Peyer's patch (tissue), 4 donors: ENCODE measurements at regions not wholly inside any gene's neighbourhood (a gene's known extent, or its start where the extent isn't known, plus 50 kb on each side); places are given as distances from the start of the nearest gene placed in this dataset.
"Not testable (repeated sequence)": the region's sequence is repeated elsewhere in the genome, so short reads cannot be mapped to it uniquely, and the experiment has no call there.

Source experiments
- DNase-seq, 3 donors: peaks; one replicate each; pipeline ENCODE4 v3.0.0-alpha.2; 2017 to 2019
- H3K27ac ChIP-seq, 4 donors: fragments of 200-600 bp; sonication (generic); one replicate each; pipeline ENCODE4 v1.5.1; 2016 to 2019
- H3K27me3 ChIP-seq, 2 donors: fragments of 200-600 bp; sonication (generic); one replicate each; pipeline ENCODE4 v1.5.1; 2019
- H3K36me3 ChIP-seq, 3 donors: fragments of 200-600 bp; sonication (generic); one replicate each; pipeline ENCODE4 v1.5.1; 2016 to 2019
- H3K4me1 ChIP-seq, 4 donors: fragments of 200-600 bp; sonication (generic); one replicate each; pipeline ENCODE4 v1.5.1; 2016 to 2019
- H3K4me3 ChIP-seq, 4 donors: fragments of 200-600 bp; sonication (generic); 1 replicate in 3 of 4; 2 replicates in 1 of 4; pipeline ENCODE4 v1.5.1; 2016 to 2019; ENCODE audit warnings: mild to moderate bottlenecking in 1 of 4
- H3K9me3 ChIP-seq, 4 donors: fragments of 200-600 bp; sonication (generic); one replicate each; pipeline ENCODE4 v1.5.1; 2016 to 2019; ENCODE audit warnings: mild to moderate bottlenecking in 1 of 4
- POLR2A ChIP-seq, 2 donors: fragments of 450-650 bp; IDR thresholded peaks; one replicate each; pipeline ENCODE4 v1.5.1; 2017; ENCODE audit warnings: antibody characterized with exemption in 2 of 2, mild to moderate bottlenecking in 2 of 2, moderate library complexity in 2 of 2
- TF ChIP-seq, protein P1 (sequence below), 6 experiments: fragments of 450-650 bp in 4 of 6; fragments of 200-600 bp in 2 of 6; sonication (generic) in 1 of 6; IDR thresholded peaks; one replicate each; pipeline ENCODE4 v1.5.1; 2017 to 2019; ENCODE audit warnings: antibody characterized with exemption in 6 of 6, mild to moderate bottlenecking in 3 of 6, moderate library complexity in 1 of 6

GRCh38 chr5:89336111-89336510 lies 453.1 kb upstream of the MEF2C start:
- Histone ChIP-seq H3K4me3 (no peak overlapping the region), H3K36me3 (no peaks in the 10 kb centered on the region), H3K27me3 (no peaks in the 10 kb centered on the region), H3K9me3 (no peaks in the 10 kb centered on the region), H3K4me1 (no peaks in the 10 kb centered on the region), H3K27ac (no peak overlapping the region)
- no peak for TF ChIP-seq POLR2A (IDR thresholded peaks at IDR 0.05)
- TF ChIP-seq, protein P1, sequence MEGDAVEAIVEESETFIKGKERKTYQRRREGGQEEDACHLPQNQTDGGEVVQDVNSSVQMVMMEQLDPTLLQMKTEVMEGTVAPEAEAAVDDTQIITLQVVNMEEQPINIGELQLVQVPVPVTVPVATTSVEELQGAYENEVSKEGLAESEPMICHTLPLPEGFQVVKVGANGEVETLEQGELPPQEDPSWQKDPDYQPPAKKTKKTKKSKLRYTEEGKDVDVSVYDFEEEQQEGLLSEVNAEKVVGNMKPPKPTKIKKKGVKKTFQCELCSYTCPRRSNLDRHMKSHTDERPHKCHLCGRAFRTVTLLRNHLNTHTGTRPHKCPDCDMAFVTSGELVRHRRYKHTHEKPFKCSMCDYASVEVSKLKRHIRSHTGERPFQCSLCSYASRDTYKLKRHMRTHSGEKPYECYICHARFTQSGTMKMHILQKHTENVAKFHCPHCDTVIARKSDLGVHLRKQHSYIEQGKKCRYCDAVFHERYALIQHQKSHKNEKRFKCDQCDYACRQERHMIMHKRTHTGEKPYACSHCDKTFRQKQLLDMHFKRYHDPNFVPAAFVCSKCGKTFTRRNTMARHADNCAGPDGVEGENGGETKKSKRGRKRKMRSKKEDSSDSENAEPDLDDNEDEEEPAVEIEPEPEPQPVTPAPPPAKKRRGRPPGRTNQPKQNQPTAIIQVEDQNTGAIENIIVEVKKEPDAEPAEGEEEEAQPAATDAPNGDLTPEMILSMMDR (IDR thresholded peaks at IDR 0.05): no peak
- no peak for DNase-seq

- no peak for DNase-seq
- Histone ChIP-seq H3K36me3 (no peaks in the 10 kb centered on the region), H3K9me3 (no peaks in the 10 kb centered on the region), H3K4me3 (no peak overlapping the region), H3K4me1 (no peaks in the 10 kb centered on the region), H3K27me3 (no peaks in the 10 kb centered on the region), H3K27ac (no peak overlapping the region)
- TF ChIP-seq, protein P1 (IDR thresholded peaks at IDR 0.05): no peak
- no peak for TF ChIP-seq POLR2A (IDR thresholded peaks at IDR 0.05)
Observed at GRCh38 chr5:89330140-89330539, 447.2 kb upstream of the MEF2C start.

DNA sequence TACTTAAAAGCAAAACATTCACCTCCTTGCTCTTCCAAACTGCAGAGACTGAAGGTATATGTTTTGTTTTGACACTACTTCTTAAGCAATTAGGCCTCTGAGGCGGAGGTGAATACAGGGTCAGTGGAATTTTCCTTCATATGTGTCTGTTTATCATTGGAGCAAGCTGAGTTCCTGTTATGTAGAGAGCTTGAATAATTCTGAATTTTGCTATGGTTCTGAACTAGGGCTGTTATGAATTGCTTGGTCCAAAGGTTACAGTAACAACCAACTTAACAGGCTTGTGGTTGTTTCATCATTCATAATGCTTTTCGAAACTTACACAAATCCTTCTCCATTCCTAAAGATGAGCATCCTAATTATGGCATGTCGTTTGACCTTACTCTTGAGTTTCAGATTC lies 444.6 kb upstream of the MEF2C start:
- Histone ChIP-seq H3K4me3 (no peak overlapping the region), H3K27ac (no peak overlapping the region), H3K27me3 (no peaks in the 10 kb centered on the region), H3K4me1 (no peaks in the 10 kb centered on the region), H3K36me3 (no peaks in the 10 kb centered on the region), H3K9me3 (no peaks in the 10 kb centered on the region)
- no peak for DNase-seq
- TF ChIP-seq, protein P1 (IDR thresholded peaks at IDR 0.05): no peak
- TF ChIP-seq POLR2A (IDR thresholded peaks at IDR 0.05): no peak

- Histone ChIP-seq H3K4me1 (no peaks in the 10 kb centered on the region), H3K27me3 (no peaks in the 10 kb centered on the region), H3K9me3 (no peaks in the 10 kb centered on the region), H3K36me3 (no peaks in the 10 kb centered on the region), H3K27ac (no peak overlapping the region), H3K4me3 (no peak overlapping the region)
- TF ChIP-seq, protein P1 (IDR thresholded peaks at IDR 0.05): no peak
- no peak for TF ChIP-seq POLR2A (IDR thresholded peaks at IDR 0.05)
- DNase-seq: no peak
Observed at GRCh38 chr5:89324990-89325389, 442.0 kb upstream of the MEF2C start.

DNA sequence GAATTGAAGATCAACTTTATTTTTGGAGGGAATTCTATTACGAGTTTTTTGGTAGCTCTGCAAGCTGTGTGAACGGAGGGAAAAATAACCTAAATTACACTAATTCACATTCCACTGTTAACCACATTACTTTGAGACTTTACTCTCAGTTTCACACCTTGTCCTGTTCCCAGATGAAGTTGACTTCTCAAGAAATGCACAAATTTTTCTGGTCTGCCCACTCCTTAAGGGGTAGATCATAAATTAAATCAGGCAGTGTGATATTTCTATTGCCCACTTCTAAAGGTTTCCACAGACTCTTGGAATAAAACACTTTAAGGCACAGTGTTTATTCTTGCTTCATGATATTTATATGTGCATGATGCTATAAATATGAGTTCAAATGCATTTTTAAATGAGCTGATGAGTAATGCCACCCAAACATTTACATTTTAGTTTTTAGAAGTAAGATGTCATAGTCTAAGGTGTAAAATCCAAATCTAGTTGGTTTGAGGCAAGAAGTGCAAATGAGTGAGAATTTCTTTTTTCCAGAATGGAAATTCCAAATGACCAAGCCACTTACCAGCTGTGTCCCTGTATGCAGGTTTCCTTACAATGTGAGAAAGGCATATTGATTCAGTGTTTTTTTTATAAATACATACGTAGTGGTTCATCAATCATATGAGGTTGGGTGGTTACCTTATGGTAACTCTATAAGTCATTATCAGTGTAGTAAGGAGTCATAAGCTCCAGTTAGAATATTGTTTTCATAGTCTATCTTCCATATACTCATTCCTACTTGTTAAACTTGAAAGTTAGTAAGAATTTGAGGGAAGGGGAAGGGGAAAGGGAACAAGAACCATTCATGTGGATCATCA lies 437.7 kb upstream of the MEF2C start:
- Histone ChIP-seq H3K27me3 (no peaks in the 10 kb centered on the region), H3K4me1 (no peaks in the 10 kb centered on the region), H3K4me3 (no peak overlapping the region), H3K9me3 (no peaks in the 10 kb centered on the region), H3K36me3 (no peaks in the 10 kb centered on the region), H3K27ac (no peak overlapping the region)
- TF ChIP-seq, protein P1 (IDR thresholded peaks at IDR 0.05): no peak
- no peak for TF ChIP-seq POLR2A (IDR thresholded peaks at IDR 0.05)
- no peak for DNase-seq

- not testable (repeated sequence) for H3K27ac ChIP-seq, DNase-seq, H3K4me1 ChIP-seq, H3K27me3 ChIP-seq, H3K9me3 ChIP-seq, H3K4me3 ChIP-seq, H3K36me3 ChIP-seq
Observed at GRCh38 chr5:89317838-89318237, 434.9 kb upstream of the MEF2C start.
